NCI-H1694 treated with DMSO at 0.1 percent for 48 hours (cell line): ENCODE measurements at regions not wholly inside any gene's neighbourhood (a gene's known extent, or its start where the extent isn't known, plus 50 kb on each side); places are given as distances from the start of the nearest gene placed in this dataset.

ENCODE experiments used
- DNase-seq: peaks from one replicate; lab custom pipeline; 2025; lab: John Stamatoyannopoulos, UW

- no peak for DNase-seq
Measured at GRCh38 chr10:107443813-107444212, 279.3 kb upstream of the SORCS1 start.

DNA sequence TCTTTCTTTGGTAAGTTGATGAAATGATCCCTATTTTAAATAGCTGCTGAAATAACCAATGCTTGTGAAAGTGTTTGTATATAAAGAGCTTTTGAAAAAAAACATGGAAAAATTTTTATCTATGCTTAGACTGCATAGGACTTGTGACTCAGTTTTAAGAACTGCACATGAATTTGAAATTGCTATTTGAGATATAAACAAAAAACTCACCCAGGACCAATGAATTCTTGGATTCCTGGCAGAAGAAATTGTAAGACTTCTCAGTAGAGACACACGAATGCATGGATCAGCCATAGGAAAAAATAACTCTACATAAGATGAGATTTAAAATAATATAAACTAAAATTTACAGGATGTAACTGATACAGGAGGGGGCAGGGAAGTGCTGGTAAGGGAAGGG lies 278.8 kb upstream of the SORCS1 start:
- DNase-seq = no peak

- DNase-seq = no peak
Measured at GRCh38 chr10:107442035-107442505, 277.6 kb upstream of the SORCS1 start.

GRCh38 chr10:107440741-107441140 lies 276.2 kb upstream of the SORCS1 start:
- no peak for DNase-seq

DNA sequence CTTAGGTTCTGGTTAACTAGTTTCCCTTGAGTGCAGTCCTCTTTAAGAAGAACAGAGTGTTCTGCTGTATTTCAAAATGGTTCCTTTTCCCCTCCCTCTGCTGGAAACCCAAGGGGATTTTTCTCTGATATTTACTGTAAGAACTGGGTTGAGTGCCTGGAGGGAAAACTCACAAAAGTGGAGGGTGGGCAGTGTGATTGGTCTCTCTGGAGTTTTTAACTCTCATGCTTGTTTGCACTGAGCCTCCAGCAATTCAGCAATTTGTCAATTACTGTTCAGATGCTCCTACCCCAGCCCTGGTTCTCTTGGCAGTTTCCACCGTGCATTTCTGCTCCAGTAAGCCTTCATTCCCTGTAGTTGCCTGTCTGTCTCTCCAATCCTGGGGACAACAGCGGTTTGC lies 273.4 kb upstream of the SORCS1 start:
- DNase-seq = no peak

- DNase-seq = no peak
Measured at GRCh38 chr10:107436568-107436967, 272.1 kb upstream of the SORCS1 start.

GRCh38 chr10:107434854-107435253 lies 270.3 kb upstream of the SORCS1 start:
- no peak for DNase-seq

DNA sequence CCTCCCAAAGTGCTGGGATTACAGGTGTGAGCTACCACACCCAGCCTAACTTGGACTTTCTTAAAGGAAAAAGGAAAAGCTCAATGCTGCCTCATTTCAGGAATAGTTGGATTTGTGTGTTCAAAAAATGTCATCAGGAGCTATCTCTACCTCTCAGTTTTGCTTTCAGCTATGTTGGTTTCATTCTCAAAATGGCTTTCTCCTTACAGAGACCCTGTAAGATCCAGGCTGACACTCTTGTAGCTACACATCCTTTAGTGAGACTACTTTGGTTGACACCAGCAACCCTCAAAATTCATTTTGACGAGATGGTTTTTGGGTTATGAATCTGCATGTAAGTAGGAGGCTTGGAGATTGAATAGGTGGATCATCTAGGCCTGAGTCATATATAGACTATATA lies 269.7 kb upstream of the SORCS1 start:
- DNase-seq = no peak

DNA sequence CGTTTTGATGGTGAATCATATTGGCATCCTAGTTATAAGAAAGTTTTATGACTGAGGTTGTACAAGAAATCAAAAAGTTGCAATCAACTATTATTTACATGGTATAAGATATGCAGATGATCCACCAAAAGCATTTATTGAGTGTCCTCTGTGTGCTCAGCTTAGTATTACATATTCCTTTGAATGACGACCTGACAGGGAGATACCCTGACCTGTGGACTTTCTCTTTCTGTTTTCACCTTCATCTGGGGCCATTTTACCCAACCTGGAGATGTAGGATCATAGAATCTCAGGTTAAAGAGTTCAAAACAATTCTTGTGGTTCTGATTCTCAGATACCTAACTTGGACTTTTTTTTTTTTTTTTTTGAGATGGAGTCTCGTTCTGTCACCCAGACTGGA lies 269.1 kb upstream of the SORCS1 start:
- DNase-seq = no peak

DNA sequence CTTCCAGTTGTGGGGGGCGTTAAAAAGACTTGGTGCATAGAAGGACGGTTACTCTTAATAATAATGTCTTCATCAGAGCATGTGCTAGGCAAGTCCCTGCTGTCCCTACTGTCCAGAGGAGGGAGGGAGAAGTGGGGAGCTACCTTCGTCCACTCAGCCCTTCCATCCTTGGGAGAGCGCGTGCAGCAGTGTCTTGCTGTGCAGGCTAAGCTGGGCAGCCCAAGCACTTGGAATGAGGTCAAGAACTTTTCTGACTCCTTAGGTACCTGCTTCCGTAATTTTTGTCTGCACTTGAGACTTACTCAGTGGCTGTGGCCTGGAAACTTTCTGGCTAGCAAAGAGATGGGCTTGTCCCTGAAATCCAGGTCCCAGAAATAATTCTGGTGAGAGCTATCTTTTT lies 265.9 kb upstream of the SORCS1 start:
- DNase-seq = no peak

GRCh38 chr10:107427016-107427415 lies 262.5 kb upstream of the SORCS1 start:
- no peak for DNase-seq

DNA sequence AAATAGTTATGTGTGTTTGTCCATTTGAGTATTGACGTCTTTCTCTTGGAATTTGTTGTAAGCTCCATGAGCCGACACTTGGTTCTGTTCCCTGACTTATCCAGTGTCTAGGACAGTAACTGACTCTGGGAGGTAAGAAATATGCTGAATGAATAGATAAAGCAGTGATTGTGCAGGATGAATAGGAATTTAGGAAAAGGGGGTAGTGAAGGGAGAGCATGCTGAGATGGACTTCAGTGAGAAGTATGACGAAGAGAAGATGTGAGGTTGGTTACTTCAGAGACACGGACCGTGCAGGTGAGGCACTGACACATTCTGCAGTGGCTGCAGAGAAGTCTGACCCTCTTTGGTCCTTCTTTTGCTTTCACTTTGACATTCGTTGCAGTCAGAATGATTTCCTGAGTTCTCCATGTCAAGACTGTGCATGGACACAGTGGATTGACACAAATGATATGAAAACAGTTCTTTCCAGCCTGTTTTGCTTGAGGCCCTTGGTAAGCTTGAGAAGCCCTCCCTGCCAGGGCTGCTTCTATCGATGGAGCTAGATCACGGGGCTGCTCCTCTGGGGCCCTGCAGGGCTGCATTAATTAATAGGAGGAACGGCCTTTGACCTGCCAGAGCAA lies 261.5 kb upstream of the SORCS1 start:
- DNase-seq = no peak

- no peak for DNase-seq
Measured at GRCh38 chr10:107424628-107425027, 260.1 kb upstream of the SORCS1 start.

GRCh38 chr10:107423903-107424302 lies 259.4 kb upstream of the SORCS1 start:
- no peak for DNase-seq

- DNase-seq = no peak
Measured at GRCh38 chr10:107422681-107423080, 258.2 kb upstream of the SORCS1 start.

GRCh38 chr10:107420196-107420595 lies 255.7 kb upstream of the SORCS1 start:
- no peak for DNase-seq

- no peak for DNase-seq
Measured at GRCh38 chr10:107418085-107418806, 253.7 kb upstream of the SORCS1 start.

DNA sequence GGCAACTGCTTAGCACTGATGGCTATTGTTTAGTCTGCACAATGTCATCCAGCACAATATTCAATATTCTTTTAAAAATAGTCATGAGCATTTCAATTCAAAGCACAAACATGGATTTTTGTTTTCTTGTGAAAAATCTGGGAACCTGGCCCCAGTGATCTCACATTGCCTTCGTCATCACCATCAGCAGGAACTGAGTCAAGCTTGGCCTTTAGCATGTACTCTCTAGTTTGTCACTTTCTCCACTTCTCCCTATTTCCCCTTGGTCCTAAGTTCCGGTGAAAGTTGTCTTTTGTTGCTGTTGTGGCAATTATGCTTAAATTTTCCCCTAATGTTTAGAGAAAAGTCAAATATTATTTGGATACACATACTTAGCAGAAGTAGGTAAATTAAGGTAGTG lies 252.9 kb upstream of the SORCS1 start:
- DNase-seq = no peak

DNA sequence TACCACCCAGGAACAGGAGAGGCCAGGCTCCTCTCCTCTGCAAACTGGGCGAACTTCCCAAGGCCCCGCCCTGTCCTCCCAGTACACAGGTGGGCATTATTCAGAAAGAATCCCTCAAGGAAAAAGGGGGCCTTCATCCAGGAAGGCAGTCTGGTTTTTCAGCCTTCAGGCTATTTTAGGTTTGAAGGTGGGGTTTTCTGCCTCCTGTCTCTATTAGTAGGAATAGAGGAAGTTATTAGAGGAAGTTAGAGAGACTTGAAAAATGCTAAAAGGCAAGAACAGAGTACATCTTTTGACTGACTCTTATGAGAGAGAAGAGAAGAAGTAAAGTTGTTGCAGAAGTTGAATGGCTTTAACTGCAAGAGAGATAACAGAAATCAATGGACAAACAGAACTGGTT lies 250.9 kb upstream of the SORCS1 start:
- no peak for DNase-seq

DNA sequence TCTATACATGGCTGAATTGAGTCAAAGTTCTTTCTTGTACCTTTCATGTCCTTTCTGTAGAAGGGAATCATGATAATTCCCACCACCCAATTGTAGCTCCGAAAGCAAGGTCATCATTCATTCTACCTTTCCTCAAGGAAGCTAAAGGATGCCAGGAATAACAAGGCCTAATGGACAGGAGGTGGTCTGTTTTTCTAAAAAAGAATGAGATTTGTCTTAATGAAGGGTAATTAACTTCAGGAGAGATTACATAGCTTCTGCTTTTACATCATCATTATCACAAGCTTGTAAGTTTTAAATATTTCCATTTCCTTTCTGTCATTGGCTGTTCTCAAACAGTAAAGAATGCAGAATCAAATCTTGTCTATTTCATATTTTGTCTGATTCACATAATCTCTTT lies 249.5 kb upstream of the SORCS1 start:
- no peak for DNase-seq

GRCh38 chr10:107409522-107409921 lies 245.0 kb upstream of the SORCS1 start:
- DNase-seq = peak; percentile 33

DNA sequence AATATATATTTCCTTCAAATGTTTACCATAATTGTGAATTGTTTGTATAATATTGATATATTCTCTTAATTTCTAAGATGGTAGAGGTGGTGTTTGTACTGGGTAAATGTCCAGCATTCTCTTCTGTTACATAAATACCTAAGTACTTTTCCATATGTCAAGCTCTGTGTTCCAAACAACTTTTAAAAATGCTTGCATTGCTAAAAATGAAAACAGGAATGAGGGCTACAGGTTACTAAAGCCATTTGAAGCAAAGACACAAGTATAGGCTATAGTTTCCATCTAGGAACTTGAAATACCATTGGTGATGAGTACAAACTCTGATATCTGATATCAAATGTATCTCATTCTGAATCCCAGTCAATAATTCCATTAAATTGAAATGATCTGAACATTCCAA lies 233.6 kb upstream of the SORCS1 start:
- no peak for DNase-seq

GRCh38 chr10:107391901-107392300 lies 227.4 kb upstream of the SORCS1 start:
- DNase-seq = no peak

GRCh38 chr10:107390563-107390962 lies 226.1 kb upstream of the SORCS1 start:
- no peak for DNase-seq
